GM12878 (cell line): ENCODE measurements at regions not wholly inside any gene's neighbourhood (a gene's known extent, or its start where the extent isn't known, plus 50 kb on each side); places are given as distances from the start of the nearest gene placed in this dataset.

Experiments used
- ATAC-seq: fragments of 200-7000 bp; cut with Tn5 transposase; 3 replicates; pipeline ENCODE4 v1.9.1; 2020; ENCODE audit warnings: mild to moderate bottlenecking, moderate library complexity
- BruUV-seq: library from RNA; stranded (reverse); fragments of 400-500 nt; replicated peaks from 2 replicates; lab custom pipeline; 2021; lab: Mats Ljungman, UMichigan
- CTCF ChIA-PET: fragments of 300-600 bp; sonication (Branson Sonifier 250); formaldehyde crosslinking; extraction: SDS; loops from one replicate; lab custom pipeline; 2021; ENCODE audit warnings: inconsistent platforms; lab: Yijun Ruan, JAX
- POLR2A ChIA-PET: fragments of 350-600 bp; formaldehyde crosslinking; extraction: SDS; loops from one replicate; lab custom pipeline; 2021; ENCODE audit warnings: inconsistent platforms; lab: Charles Lee
- RAD21 ChIA-PET: fragments of 300-600 bp; sonication (Branson Sonifier 250); formaldehyde crosslinking; loops from one replicate; lab custom pipeline; 2023; ENCODE audit warnings: antibody characterized with exemption; ENCODE audit not compliant: unreplicated experiment; lab: Charles Lee
- SMC1A ChIA-PET: fragments of 300-600 bp; sonication (Branson Sonifier 250); formaldehyde crosslinking; loops from one replicate; lab custom pipeline; 2023; ENCODE audit not compliant: unreplicated experiment, uncharacterized antibody; lab: Charles Lee
- DNase-seq: peaks from one replicate; pipeline ENCODE4 v3.0.0-alpha.2; 2011; ENCODE audit warnings: low read depth, low spot score
- FAIRE-seq: peaks from 3 replicates; lab custom pipeline; 2011; peaks lifted over from hg19 to GRCh38; lab: Jason Lieb, UNC
- H2AFZ ChIP-seq: 2 replicates; pipeline ENCODE4 v1.6.0; 2011; ENCODE audit warnings: low read depth, low read length, control low read depth; ENCODE audit not compliant: control insufficient read depth
- H3K27ac ChIP-seq: 2 replicates; pipeline ENCODE4 v1.5.1; 2011; ENCODE audit warnings: control low read depth; ENCODE audit not compliant: control insufficient read depth, insufficient read depth
- H3K27me3 ChIP-seq, 2 experiments: replicated peaks in 1 of 2; 2 replicates each; pipeline versions ENCODE4 v1.6.0 to v1.6.1; 2011; ENCODE audit warnings: low read length in 1 of 2; ENCODE audit not compliant: control insufficient read depth in 2 of 2, insufficient read depth in 2 of 2
- H3K36me3 ChIP-seq, 2 experiments: 2 replicates each; pipeline ENCODE4 v1.5.1; 2011; ENCODE audit warnings: low read length in 1 of 2; ENCODE audit not compliant: control insufficient read depth in 2 of 2, insufficient read depth in 2 of 2
- H3K4me1 ChIP-seq: 2 replicates; pipeline ENCODE4 v1.6.1; 2011; ENCODE audit warnings: mild to moderate bottlenecking, low read length, moderate library complexity, mixed read lengths; ENCODE audit not compliant: control insufficient read depth, insufficient read depth
- H3K4me2 ChIP-seq: 2 replicates; pipeline ENCODE4 v1.6.0; 2011; ENCODE audit warnings: control low read depth; ENCODE audit not compliant: control insufficient read depth, insufficient read depth
- H3K4me3 ChIP-seq: fragments of 200-600 bp; sonication (generic); 2 replicates; pipeline ENCODE4 v1.5.1; 2016
- H3K79me2 ChIP-seq: 2 replicates; pipeline ENCODE4 v1.6.0; 2011; ENCODE audit warnings: low read length; ENCODE audit not compliant: control insufficient read depth, insufficient read depth
- H3K9ac ChIP-seq: 2 replicates; pipeline ENCODE4 v1.8.0; 2011; ENCODE audit warnings: low read length, control low read depth, mixed read lengths; ENCODE audit not compliant: control insufficient read depth, insufficient read depth
- H3K9me3 ChIP-seq: replicated peaks from 3 replicates; pipeline ENCODE4 v1.5.1; 2011; ENCODE audit warnings: mild to moderate bottlenecking, low read length; ENCODE audit not compliant: control insufficient read depth, insufficient read depth
- H4K20me1 ChIP-seq: 2 replicates; pipeline ENCODE4 v1.6.0; 2011; ENCODE audit not compliant: control insufficient read depth, insufficient read depth
- ASH2L ChIP-seq: fragments of 300-600, 200-600 bp; sonication (generic); IDR thresholded peaks from 2 replicates; pipeline ENCODE4 v1.6.1; 2017; ENCODE audit warnings: low read depth, mild to moderate bottlenecking, borderline replicate concordance
- BCLAF1 ChIP-seq: fragments of 450-650 bp; IDR thresholded peaks from 2 replicates; pipeline ENCODE4 v1.6.1; 2017; ENCODE audit warnings: antibody characterized with exemption, mild to moderate bottlenecking, moderate library complexity
- CEBPB ChIP-seq, 2 experiments: fragments of 150-350 bp in 1 of 2; IDR thresholded peaks; 2 replicates each; pipeline ENCODE4 v1.6.1; 2012 to 2014; ENCODE audit warnings: low read depth in 2 of 2, low read length in 2 of 2, borderline replicate concordance in 1 of 2, inconsistent platforms in 1 of 2
- EP300 ChIP-seq, 2 experiments: fragments of 150-350 bp in 1 of 2; IDR thresholded peaks; 2 replicates each; pipeline ENCODE4 v1.6.1; 2011 to 2012; ENCODE audit warnings: low read depth in 2 of 2, low read length in 2 of 2, borderline replicate concordance in 1 of 2, improper control_type of control experiment in 1 of 2, inconsistent platforms in 1 of 2; ENCODE audit not compliant: control insufficient read depth in 1 of 2
- HDAC2 ChIP-seq: fragments of 200-600 bp; sonication (generic); IDR thresholded peaks from 2 replicates; pipeline ENCODE4 v1.6.1; 2017
- JUND ChIP-seq: IDR thresholded peaks from 2 replicates; pipeline ENCODE4 v1.6.1; 2012; ENCODE audit warnings: low read depth, mild to moderate bottlenecking, low read length, improper control_type of control experiment, moderate library complexity
- NFIC ChIP-seq: IDR thresholded peaks from 2 replicates; pipeline ENCODE4 v1.6.1; 2012; ENCODE audit warnings: low read depth, mild to moderate bottlenecking, inconsistent platforms, low read length, moderate library complexity
- POLR2AphosphoS5 ChIP-seq: IDR thresholded peaks from 2 replicates; pipeline ENCODE4 v1.6.1; 2011; ENCODE audit warnings: mild to moderate bottlenecking, low read length, inconsistent platforms
- SIN3A ChIP-seq: IDR thresholded peaks from 2 replicates; pipeline ENCODE4 v1.6.1; 2012; ENCODE audit warnings: low read depth, low read length, improper control_type of control experiment
- SMARCA5 ChIP-seq: fragments of 450-650 bp; IDR thresholded peaks from 2 replicates; pipeline ENCODE4 v1.6.1; 2017; ENCODE audit warnings: mild to moderate bottlenecking
- TCF12 ChIP-seq: IDR thresholded peaks from 2 replicates; pipeline ENCODE4 v1.6.1; 2011; ENCODE audit warnings: low read depth, mild to moderate bottlenecking, low read length
- YBX1 ChIP-seq: fragments of 450-650 bp; IDR thresholded peaks from 2 replicates; pipeline ENCODE4 v1.6.1; 2016; ENCODE audit warnings: antibody characterized with exemption
- ZNF592 ChIP-seq: fragments of 450-650 bp; IDR thresholded peaks from 2 replicates; pipeline ENCODE4 v1.6.1; 2017; ENCODE audit warnings: mild to moderate bottlenecking, moderate library complexity
- ZNF622 ChIP-seq: fragments of 450-650 bp; IDR thresholded peaks from 2 replicates; pipeline ENCODE4 v1.6.1; 2017; ENCODE audit warnings: mild to moderate bottlenecking, inconsistent platforms
- WGBS: methylation state at CpG from one replicate; pipeline ENCODE4 v1.1.6; 2016; ENCODE audit warnings: low lambda C conversion rate; ENCODE audit not compliant: insufficient replicate concordance, insufficient coverage; ENCODE audit errors: missing lambda C conversion rate; 5-methylcytosine and 5-hydroxymethylcytosine counted together
- in situ Hi-C: fragments of 300-500 bp; cut with MboI; formaldehyde crosslinking; loops from 9 replicates; pipeline ENCODE4 v1.14.3; 2018; ENCODE audit warnings: mixed read lengths
- intact Hi-C: fragments of 100-400 bp; cut with micrococcal nuclease; formaldehyde crosslinking; loops from one replicate; pipeline ENCODE4 v1.14.2; 2022; ENCODE audit not compliant: unreplicated experiment

- no peaks in the 10 kb centered on the region for H3K79me2 ChIP-seq
- no peak for FAIRE-seq
- no peak for DNase-seq
- 9% methylated on average over 11 of the region's 11 CpGs for WGBS
- no peak overlapping the region for H3K27ac ChIP-seq
- no peaks in the 10 kb centered on the region for H3K27me3 ChIP-seq
- no peaks in the 10 kb centered on the region for H3K4me1 ChIP-seq
- POLR2A ChIA-PET: no interaction called here
- H3K4me3 ChIP-seq: no peak overlapping the region
- H3K36me3 ChIP-seq: no peaks in the 10 kb centered on the region
- intact Hi-C loops (no loop called here), in situ Hi-C loops (no loop called here)
- no peak overlapping the region for H3K9ac ChIP-seq
- no peak overlapping the region for H2AFZ ChIP-seq
- H3K9me3 ChIP-seq: no peaks in the 10 kb centered on the region; the same call in 2 of the 3 replicates
- TF ChIP-seq ASH2L (no peak), YBX1 (no peak), POLR2AphosphoS5 (no peak), HDAC2 (no peak), SIN3A (no peak), JUND (no peak), SMARCA5 (no peak), EP300 (IDR thresholded peaks at IDR 0.05; ENCODE audit: borderline replicate concordance in 1 of 2, control insufficient read depth in 1 of 2, low read depth in 2 of 2, low read length in 2 of 2) (no peak), ZNF622 (no peak), BCLAF1 (no peak), CEBPB (IDR thresholded peaks at IDR 0.05; ENCODE audit: borderline replicate concordance in 1 of 2, low read depth in 2 of 2, low read length in 2 of 2) (no peak), NFIC (no peak), ZNF592 (no peak), TCF12 (no peak)
- BruUV-seq: no TSS peak
- CTCF ChIA-PET: no interaction called here
- ATAC-seq: no peak
- H3K4me2 ChIP-seq: no peak overlapping the region
- SMC1A ChIA-PET: no interaction called here
- RAD21 ChIA-PET: no interaction called here
- H4K20me1 ChIP-seq: no peaks in the 10 kb centered on the region
Observed at GRCh38 chr22:49123621-49124192, 704.0 kb downstream of the BRD1 start.
